ENCODE measurements at regions not wholly inside any gene's neighbourhood (a gene's known extent, or its start where the extent isn't known, plus 50 kb on each side); places are given as distances from the start of the nearest gene placed in this dataset.
"Not testable (repeated sequence)": the region's sequence is repeated elsewhere in the genome, so short reads cannot be mapped to it uniquely, and the experiment has no call there.

- Histone ChIP-seq H3K9me3 (no peaks in the 10 kb centered on the region), H3K27ac (no peak overlapping the region), H3K27me3 (ENCODE audit: low read depth) (no peaks in the 10 kb centered on the region), H3K36me3 (no peaks in the 10 kb centered on the region), H3K4me1 (no peaks in the 10 kb centered on the region), H3K4me3 (no peak overlapping the region)
- TF ChIP-seq CTCF (IDR thresholded peaks at IDR 0.05): no peak
- ATAC-seq: no peak
- intact Hi-C loops (cut with DNase I): no loop called here
- no peak for DNase-seq
Observed at GRCh38 chr1:244150665-244151064, 99.6 kb downstream of the ZBTB18 start.

GRCh38 chr1:244151537-244151936 lies 100.5 kb downstream of the ZBTB18 start:
- no peak for DNase-seq
- ATAC-seq: no peak
- no peaks in the 10 kb centered on the region for H3K4me1 ChIP-seq
- no peaks in the 10 kb centered on the region for H3K36me3 ChIP-seq
- no peaks in the 10 kb centered on the region for H3K9me3 ChIP-seq
- H3K27ac ChIP-seq: no peak overlapping the region
- TF ChIP-seq CTCF (IDR thresholded peaks at IDR 0.05): no peak
- H3K4me3 ChIP-seq: no peak overlapping the region
- intact Hi-C loops (cut with DNase I): no loop called here
- H3K27me3 ChIP-seq (ENCODE audit: low read depth): no peaks in the 10 kb centered on the region

- H3K4me1 ChIP-seq: no peaks in the 10 kb centered on the region
- no peak overlapping the region for H3K4me3 ChIP-seq
- no peak for ATAC-seq
- no peaks in the 10 kb centered on the region for H3K27me3 ChIP-seq (ENCODE audit: low read depth)
- TF ChIP-seq CTCF (IDR thresholded peaks at IDR 0.05): no peak
- H3K36me3 ChIP-seq: no peaks in the 10 kb centered on the region
- intact Hi-C loops (cut with DNase I): no loop called here
- no peak for DNase-seq
- H3K27ac ChIP-seq: no peak overlapping the region
- no peaks in the 10 kb centered on the region for H3K9me3 ChIP-seq
Observed at GRCh38 chr1:244154508-244154871, 103.4 kb downstream of the ZBTB18 start.

GRCh38 chr1:244154872-244155531 lies 103.9 kb downstream of the ZBTB18 start:
- intact Hi-C loops (cut with DNase I): no loop called here
- DNase-seq (no peak), ATAC-seq (no peak)
- H3K36me3 ChIP-seq: no peaks in the 10 kb centered on the region
- TF ChIP-seq CTCF (IDR thresholded peaks at IDR 0.05): no peak
- H3K27ac ChIP-seq: no peak overlapping the region
- no peaks in the 10 kb centered on the region for H3K9me3 ChIP-seq
- no peaks in the 10 kb centered on the region for H3K4me1 ChIP-seq
- H3K4me3 ChIP-seq: no peak overlapping the region
- H3K27me3 ChIP-seq (ENCODE audit: low read depth): no peaks in the 10 kb centered on the region

- H3K36me3 ChIP-seq: no peaks in the 10 kb centered on the region
- no peaks in the 10 kb centered on the region for H3K27me3 ChIP-seq (ENCODE audit: low read depth)
- intact Hi-C loops (cut with DNase I): no loop called here
- H3K4me1 ChIP-seq: peaks cover 2% of the 10 kb centered on the region
- H3K9me3 ChIP-seq: no peaks in the 10 kb centered on the region
- ATAC-seq (no peak), DNase-seq (no peak)
- H3K27ac ChIP-seq: no peak overlapping the region
- no peak for TF ChIP-seq CTCF (IDR thresholded peaks at IDR 0.05)
- no peak overlapping the region for H3K4me3 ChIP-seq
Observed at GRCh38 chr1:244155661-244156060, 104.6 kb downstream of the ZBTB18 start.

- intact Hi-C loops (cut with DNase I); H3K4me1 ChIP-seq; H3K9me3 ChIP-seq; DNase-seq; H3K36me3 ChIP-seq; H3K27me3 ChIP-seq (ENCODE audit: low read depth); H3K4me3 ChIP-seq; H3K27ac ChIP-seq; ATAC-seq: not testable (repeated sequence)
Observed at GRCh38 chr1:244156617-244157016, 105.5 kb downstream of the ZBTB18 start.

All from lower lobe of right lung (tissue), 2 donors.